Lung (tissue), 11 donors: ENCODE measurements at regions not wholly inside any gene's neighbourhood (a gene's known extent, or its start where the extent isn't known, plus 50 kb on each side); places are given as distances from the start of the nearest gene placed in this dataset.
A peak's percentile ranks its signal among the peaks of the same experiment; 100 is the strongest.

ENCODE experiments used
- ATAC-seq: fragments of 200-7000 bp; cut with Tn5 transposase; one replicate; pipeline ENCODE4 v1.9.1; 2020; ENCODE audit warnings: moderate number of reproducible peaks; ENCODE audit not compliant: insufficient read depth, low FRiP score
- DNase-seq, 3 donors: peaks; one replicate each; pipeline ENCODE4 v3.0.0-alpha.2; 2013 to 2017
- H3K27ac ChIP-seq, 2 donors: one replicate each; pipeline ENCODE4 v1.5.1; 2013; ENCODE audit warnings: mild to moderate bottlenecking in 2 of 2, moderate library complexity in 2 of 2, control low read depth in 1 of 2, inconsistent platforms in 1 of 2, low read depth in 1 of 2, low read length in 1 of 2
- H3K27me3 ChIP-seq, 3 donors: one replicate each; pipeline ENCODE4 v1.5.1; 2013; ENCODE audit warnings: low read length in 2 of 3; ENCODE audit not compliant: control insufficient read depth in 3 of 3, insufficient read depth in 3 of 3
- H3K36me3 ChIP-seq, 4 donors: one replicate each; pipeline ENCODE4 v1.5.1; 2013; ENCODE audit warnings: low read length in 4 of 4, mild to moderate bottlenecking in 1 of 4, moderate library complexity in 1 of 4; ENCODE audit not compliant: control insufficient read depth in 4 of 4, insufficient read depth in 4 of 4
- H3K4me1 ChIP-seq, 5 donors: one replicate each; pipeline ENCODE4 v1.5.1; 2013; ENCODE audit warnings: low read length in 5 of 5, mild to moderate bottlenecking in 2 of 5, moderate library complexity in 1 of 5; ENCODE audit not compliant: control insufficient read depth in 5 of 5, insufficient read depth in 5 of 5
- H3K4me3 ChIP-seq: one replicate; pipeline ENCODE4 v1.5.1; 2013; ENCODE audit warnings: mild to moderate bottlenecking, control low read depth, moderate library complexity
- H3K9ac ChIP-seq, 2 donors: one replicate each; pipeline ENCODE4 v1.5.1; 2013; ENCODE audit warnings: low read length in 2 of 2, control low read depth in 1 of 2; ENCODE audit not compliant: insufficient read depth in 1 of 2
- H3K9me3 ChIP-seq, 4 donors: one replicate each; pipeline ENCODE4 v1.5.1; 2013; ENCODE audit warnings: low read length in 3 of 4, mild to moderate bottlenecking in 1 of 4, moderate library complexity in 1 of 4; ENCODE audit not compliant: control insufficient read depth in 4 of 4, insufficient read depth in 3 of 4
- CTCF ChIP-seq: IDR thresholded peaks from 2 replicates; pipeline ENCODE4 v1.5.1; 2012; ENCODE audit warnings: mild to moderate bottlenecking; ENCODE audit errors: control extremely low read depth, extremely low read depth
- WGBS, 2 donors: extraction: QIAGEN DNeasy Blood & Tissue Kit; methylation state at CpG; one replicate each; pipeline ENCODE4 v1.1.7; 2013; 5-methylcytosine and 5-hydroxymethylcytosine counted together
- donor health status: control.
- donor health status: control.
- donor health status: Bipolar disorder and iron deficiency.
- donor health status: healthy.
- donor health status: DM: yes; HTN: yes; CAD: no.

DNA sequence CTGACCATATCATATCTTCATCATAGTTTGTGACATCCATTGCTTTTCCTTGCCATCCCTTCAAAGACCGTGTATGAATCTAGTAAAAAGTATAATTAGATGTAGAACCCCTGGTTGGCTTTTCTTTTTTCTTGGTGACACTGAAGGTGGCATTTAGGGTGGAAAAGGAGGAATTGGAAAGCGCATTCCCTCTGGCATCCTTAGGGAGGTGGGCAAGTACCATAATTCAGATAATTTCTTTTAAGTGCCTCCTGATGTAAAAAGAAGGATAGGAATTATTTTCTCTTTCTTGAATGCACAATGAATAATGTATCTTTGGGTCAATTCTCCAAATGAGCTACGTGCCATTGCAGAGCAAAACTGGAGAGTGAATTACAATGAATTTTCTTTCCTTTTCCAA is 73.2 kb upstream of the SMARCA2 start:
- Histone ChIP-seq H3K27ac (no peak overlapping the region), H3K36me3 (no peaks in the 10 kb centered on the region), H3K4me3 (no peak overlapping the region), H3K9me3 (no peaks in the 10 kb centered on the region), H3K27me3 (no peaks in the 10 kb centered on the region), H3K9ac (no peak overlapping the region), H3K4me1 (peaks cover 0 to 2% (median 0%) of the 10 kb centered on the region in 5 donors)
- no peak for TF ChIP-seq CTCF
- peak in 2 of 3 donors; percentile 43 to 49 for DNase-seq
- no peak for ATAC-seq
- 82 to 91% methylated on average over 3 of the region's 3 CpGs for WGBS, 2 donors

- no peaks in the 10 kb centered on the region for H3K36me3 ChIP-seq
- WGBS, 2 donors, result 83 to 88% methylated on average over 7 of the region's 7 CpGs
- DNase-seq (peak in 2 of 3 donors; percentile 48 to 72), ATAC-seq (no peak)
- no peaks in the 10 kb centered on the region for H3K9me3 ChIP-seq
- TF ChIP-seq CTCF, result no peak
- H3K9ac ChIP-seq, result no peak overlapping the region
- peaks cover 0 to 4% (median 0%) of the 10 kb centered on the region in 5 donors for H3K4me1 ChIP-seq
- H3K27me3 ChIP-seq, result no peaks in the 10 kb centered on the region
- H3K4me3 ChIP-seq, result no peak overlapping the region
- H3K27ac ChIP-seq, result no peak overlapping the region
Measured at GRCh38 chr9:1946526-1947283, 68.4 kb upstream of the SMARCA2 start.

GRCh38 chr9:1947438-1947837 is 67.7 kb upstream of the SMARCA2 start:
- Histone ChIP-seq H3K9me3 (no peaks in the 10 kb centered on the region), H3K4me1 (peaks cover 0 to 4% (median 0%) of the 10 kb centered on the region in 5 donors), H3K27me3 (no peaks in the 10 kb centered on the region), H3K27ac (no peak overlapping the region), H3K36me3 (no peaks in the 10 kb centered on the region), H3K9ac (no peak overlapping the region), H3K4me3 (no peak overlapping the region)
- DNase-seq (no peak), ATAC-seq (no peak)
- TF ChIP-seq CTCF, result no peak
- 62 to 82% methylated on average over 4 of the region's 4 CpGs for WGBS, 2 donors
